ENCODE measurements at regions not wholly inside any gene's neighbourhood (a gene's known extent, or its start where the extent isn't known, plus 50 kb on each side); places are given as distances from the start of the nearest gene placed in this dataset.

- intact Hi-C loops (cut with DNase I; ENCODE audit: low total_unique reads), result loop anchor here (10.0 kb wide), 1 partner anchor 1121 kb away; no protein-coding TSS in a partner anchor
- Histone ChIP-seq H3K9me3 (no peaks in the 10 kb centered on the region), H3K27ac (no peak overlapping the region), H3K36me3 (no peaks in the 10 kb centered on the region), H3K27me3 (no peaks in the 10 kb centered on the region), H3K4me1 (no peaks in the 10 kb centered on the region), H3K4me3 (no peak overlapping the region)
- TF ChIP-seq POLR2A (IDR thresholded peaks at IDR 0.05) (no peak), CTCF (IDR thresholded peaks at IDR 0.05) (peak in 1 of 3 donors; percentile 16)
- no peak for DNase-seq (ENCODE audit: low spot score in 2 of 2)
Measured at GRCh38 chr3:150303768-150304167, 104.3 kb upstream of the TSC22D2 start.

GRCh38 chr3:150302246-150302645 is 105.9 kb upstream of the TSC22D2 start:
- TF ChIP-seq POLR2AphosphoS5 (IDR thresholded peaks at IDR 0.05) (no peak), CTCF (IDR thresholded peaks at IDR 0.05) (no peak)
- no peaks in the 10 kb centered on the region for H3K4me1 ChIP-seq

GRCh38 chr3:150300852-150301517 is 107.1 kb upstream of the TSC22D2 start:
- no peak for TF ChIP-seq CTCF (IDR thresholded peaks at IDR 0.05)
- no peak for TF ChIP-seq POLR2A (IDR thresholded peaks at IDR 0.05)
- no peak for TF ChIP-seq POLR2AphosphoS5 (IDR thresholded peaks at IDR 0.05)
- Histone ChIP-seq H3K27me3 (no peaks in the 10 kb centered on the region), H3K36me3 (no peaks in the 10 kb centered on the region), H3K27ac (no peak overlapping the region), H3K4me3 (no peak overlapping the region), H3K4me1 (no peaks in the 10 kb centered on the region), H3K9me3 (no peaks in the 10 kb centered on the region)
- intact Hi-C loops (cut with DNase I; ENCODE audit: low total_unique reads), result loop anchor here (10.0 kb wide), 1 partner anchor 1124 kb away; no protein-coding TSS in a partner anchor
- DNase-seq (ENCODE audit: low spot score in 2 of 2), result no peak

More at GRCh38 chr3:150302246-150302645, 105.9 kb upstream of the TSC22D2 start:
- no peak overlapping the region for H3K4me3 ChIP-seq
- no peaks in the 10 kb centered on the region for H3K9me3 ChIP-seq
- H3K27me3 ChIP-seq, result no peaks in the 10 kb centered on the region
- DNase-seq (ENCODE audit: low spot score in 2 of 2), result no peak
- no peaks in the 10 kb centered on the region for H3K36me3 ChIP-seq
- no peak overlapping the region for H3K27ac ChIP-seq
- intact Hi-C loops (cut with DNase I; ENCODE audit: low total_unique reads), result loop anchor here (10.0 kb wide), 1 partner anchor 1123 kb away; no protein-coding TSS in a partner anchor

- DNase-seq (ENCODE audit: low spot score in 2 of 2), result no peak
- Histone ChIP-seq H3K27me3 (no peaks in the 10 kb centered on the region), H3K4me3 (no peak overlapping the region), H3K4me1 (no peaks in the 10 kb centered on the region), H3K27ac (no peak overlapping the region), H3K9me3 (no peaks in the 10 kb centered on the region), H3K36me3 (no peaks in the 10 kb centered on the region)
- intact Hi-C loops (cut with DNase I; ENCODE audit: low total_unique reads), result loop anchor here (10.0 kb wide), 1 partner anchor 1124 kb away; no protein-coding TSS in a partner anchor
- no peak for TF ChIP-seq POLR2AphosphoS5 (IDR thresholded peaks at IDR 0.05)
- no peak for TF ChIP-seq POLR2A (IDR thresholded peaks at IDR 0.05)
- no peak for TF ChIP-seq CTCF (IDR thresholded peaks at IDR 0.05)
Measured at GRCh38 chr3:150300388-150300787, 107.7 kb upstream of the TSC22D2 start.

GRCh38 chr3:150299201-150299600 is 108.9 kb upstream of the TSC22D2 start:
- H3K9me3 ChIP-seq, result no peaks in the 10 kb centered on the region
- intact Hi-C loops (cut with DNase I; ENCODE audit: low total_unique reads), result no loop called here
- no peak for TF ChIP-seq CTCF (IDR thresholded peaks at IDR 0.05)
- no peak for TF ChIP-seq POLR2AphosphoS5 (IDR thresholded peaks at IDR 0.05)
- no peak for TF ChIP-seq POLR2A (IDR thresholded peaks at IDR 0.05)

More at GRCh38 chr3:150299201-150299600, 108.9 kb upstream of the TSC22D2 start:
- DNase-seq (ENCODE audit: low spot score in 2 of 2), result no peak
- Histone ChIP-seq H3K4me1 (no peaks in the 10 kb centered on the region), H3K27ac (no peak overlapping the region), H3K4me3 (no peak overlapping the region), H3K27me3 (no peaks in the 10 kb centered on the region), H3K36me3 (no peaks in the 10 kb centered on the region)
